H1 (cell line): ENCODE measurements at regions not wholly inside any gene's neighbourhood (a gene's known extent, or its start where the extent isn't known, plus 50 kb on each side); places are given as distances from the start of the nearest gene placed in this dataset.
"Not testable (repeated sequence)": the region's sequence is repeated elsewhere in the genome, so short reads cannot be mapped to it uniquely, and the experiment has no call there.

Source experiments
- CTCF ChIA-PET: fragments of 300-600 bp; sonication (Branson Sonifier 250); formaldehyde crosslinking; loops from one replicate; lab custom pipeline; 2021; ENCODE audit not compliant: partially characterized antibody; lab: Charles Lee
- POLR2A ChIA-PET: fragments of 300-600 bp; sonication (Branson Sonifier 250); formaldehyde crosslinking; loops from one replicate; lab custom pipeline; 2021; ENCODE audit warnings: inconsistent platforms; ENCODE audit not compliant: partially characterized antibody; lab: Charles Lee
- DNase-seq, 2 experiments: peaks; one replicate each; pipeline versions ENCODE4 v3.0.0 to v3.0.0-alpha.2; 2010 to 2022; ENCODE audit warnings: low spot score in 2 of 2, low read depth in 1 of 2, mixed read lengths in 1 of 2
- FAIRE-seq: peaks from 2 replicates; lab custom pipeline; 2011; peaks lifted over from hg19 to GRCh38; lab: Jason Lieb, UNC
- H2AFZ ChIP-seq: 2 replicates; pipeline ENCODE4 v1.8.1; 2012; ENCODE audit warnings: low read length, inconsistent platforms
- H2AK5ac ChIP-seq: 2 replicates; pipeline ENCODE4 v1.6.1; 2013; ENCODE audit warnings: low read depth, low read length
- H2BK120ac ChIP-seq: replicated peaks from 2 replicates; pipeline ENCODE3; 2013; ENCODE audit warnings: low read depth, low read length, inconsistent platforms
- H2BK12ac ChIP-seq: 2 replicates; pipeline ENCODE4 v1.6.1; 2013; ENCODE audit warnings: low read depth, low read length
- H2BK15ac ChIP-seq: 2 replicates; pipeline ENCODE4 v1.6.1; 2013; ENCODE audit warnings: low read length
- H2BK20ac ChIP-seq: 2 replicates; pipeline ENCODE4 v1.6.1; 2013; ENCODE audit warnings: low read length
- H2BK5ac ChIP-seq: 2 replicates; pipeline ENCODE4 v1.6.1; 2013; ENCODE audit warnings: low read depth, low read length
- H3K14ac ChIP-seq: 2 replicates; pipeline ENCODE4 v1.6.1; 2013; ENCODE audit warnings: inconsistent platforms; ENCODE audit not compliant: insufficient read length
- H3K18ac ChIP-seq: 2 replicates; pipeline ENCODE4 v1.6.1; 2013; ENCODE audit warnings: low read length; ENCODE audit errors: extremely low read depth
- H3K23ac ChIP-seq: 2 replicates; pipeline ENCODE4 v1.6.1; 2013; ENCODE audit warnings: inconsistent platforms; ENCODE audit not compliant: insufficient read length
- H3K23me2 ChIP-seq: 2 replicates; pipeline ENCODE4 v1.6.1; 2013; ENCODE audit warnings: low read depth, low read length
- H3K27ac ChIP-seq: 2 replicates; pipeline ENCODE4 v1.6.1; 2011; ENCODE audit warnings: low read depth, low read length, inconsistent platforms
- H3K27me3 ChIP-seq, 4 experiments: replicated peaks in 1 of 4; 1 replicate in 1 of 4; 2 replicates in 3 of 4; pipeline versions ENCODE4 v1.6.1 to v1.8.1; 2011 to 2013; ENCODE audit warnings: low read length in 3 of 4, mild to moderate bottlenecking in 3 of 4, inconsistent platforms in 2 of 4, mixed read lengths in 2 of 4, moderate library complexity in 1 of 4; ENCODE audit not compliant: control insufficient read depth in 3 of 4, insufficient read depth in 3 of 4; ENCODE audit errors: extremely low read depth in 1 of 4
- H3K36me3 ChIP-seq, 4 experiments: 2 replicates each; pipeline versions ENCODE4 v1.6.1 to v1.8.1; 2011 to 2013; ENCODE audit warnings: mild to moderate bottlenecking in 4 of 4, low read length in 3 of 4, moderate library complexity in 2 of 4, control low read depth in 1 of 4, inconsistent platforms in 1 of 4; ENCODE audit not compliant: insufficient read depth in 4 of 4, control insufficient read depth in 2 of 4
- H3K4ac ChIP-seq: replicated peaks from 2 replicates; pipeline ENCODE3; 2013; ENCODE audit warnings: low read length, low read depth, mixed read lengths, inconsistent platforms; ENCODE audit not compliant: insufficient read length
- H3K4me1 ChIP-seq, 4 experiments: replicated peaks in 1 of 4; 1 replicate in 1 of 4; 2 replicates in 3 of 4; pipeline versions ENCODE4 v1.6.1 to v1.8.1; 2011 to 2013; ENCODE audit warnings: low read length in 3 of 4, inconsistent platforms in 2 of 4, mixed read lengths in 1 of 4; ENCODE audit not compliant: insufficient read depth in 4 of 4, control insufficient read depth in 3 of 4
- H3K4me2 ChIP-seq, 2 experiments: 2 replicates each; pipeline versions ENCODE4 v1.6.1 to v1.8.1; 2011 to 2013; ENCODE audit warnings: low read depth in 2 of 2, low read length in 2 of 2, control low read depth in 1 of 2, inconsistent platforms in 1 of 2, mild to moderate bottlenecking in 1 of 2; ENCODE audit not compliant: insufficient read depth in 1 of 2
- H3K4me3 ChIP-seq, 4 experiments: fragments of 200-600, 300-600 bp in 1 of 4; sonication (generic), shearing (Covaris generic), sonication (Bioruptor Twin) in 1 of 4; 2 replicates each; pipeline versions ENCODE4 v1.5.1 to v1.8.1; 2011 to 2016; ENCODE audit warnings: low read length in 4 of 4, low read depth in 3 of 4, control low read depth in 2 of 4, inconsistent platforms in 2 of 4, mild to moderate bottlenecking in 2 of 4, mixed read lengths in 1 of 4, moderate library complexity in 1 of 4; ENCODE audit not compliant: insufficient read depth in 2 of 4; ENCODE audit errors: extremely low read depth in 1 of 4
- H3K56ac ChIP-seq: replicated peaks from 2 replicates; pipeline ENCODE3; 2013; ENCODE audit warnings: low read depth, mild to moderate bottlenecking, mixed read lengths, low read length, inconsistent platforms; ENCODE audit not compliant: insufficient read length
- H3K79me1 ChIP-seq: 2 replicates; pipeline ENCODE4 v1.6.1; 2013; ENCODE audit warnings: low read depth, low read length, control low read depth
- H3K79me2 ChIP-seq, 2 experiments: 2 replicates each; pipeline versions ENCODE4 v1.6.1 to v1.8.1; 2012 to 2013; ENCODE audit warnings: low read length in 2 of 2, mild to moderate bottlenecking in 2 of 2, inconsistent platforms in 1 of 2; ENCODE audit not compliant: insufficient read depth in 2 of 2, control insufficient read depth in 1 of 2
- H3K9ac ChIP-seq, 4 experiments: replicated peaks in 1 of 4; 1 replicate in 1 of 4; 2 replicates in 3 of 4; pipeline versions ENCODE4 v1.6.1 to v1.8.1; 2011 to 2013; ENCODE audit warnings: low read depth in 3 of 4, low read length in 3 of 4, control low read depth in 2 of 4, mild to moderate bottlenecking in 2 of 4, moderate library complexity in 2 of 4, inconsistent platforms in 1 of 4; ENCODE audit errors: extremely low read depth in 1 of 4
- H3K9me3 ChIP-seq, 2 experiments: 2 replicates each; pipeline versions ENCODE4 v1.6.1 to v1.8.1; 2012 to 2013; ENCODE audit warnings: mild to moderate bottlenecking in 2 of 2, moderate library complexity in 2 of 2, control low read depth in 1 of 2, inconsistent platforms in 1 of 2, low read depth in 1 of 2, low read length in 1 of 2, mixed read lengths in 1 of 2; ENCODE audit not compliant: insufficient read depth in 2 of 2
- H4K20me1 ChIP-seq, 2 experiments: replicated peaks in 1 of 2; 2 replicates each; pipeline versions ENCODE3 to v1.8.1; 2011 to 2013; ENCODE audit warnings: inconsistent platforms in 2 of 2, low read length in 2 of 2, mild to moderate bottlenecking in 1 of 2; ENCODE audit not compliant: insufficient read depth in 2 of 2, control insufficient read depth in 1 of 2
- H4K5ac ChIP-seq: 2 replicates; pipeline ENCODE4 v1.6.1; 2013; ENCODE audit warnings: low read length, low read depth, mixed read lengths, inconsistent platforms; ENCODE audit not compliant: insufficient read length
- H4K8ac ChIP-seq: 2 replicates; pipeline ENCODE4 v1.8.0; 2013; ENCODE audit warnings: mild to moderate bottlenecking, moderate library complexity, low read length, inconsistent platforms; ENCODE audit not compliant: insufficient read depth; ENCODE audit errors: extremely low read depth
- H4K91ac ChIP-seq: replicated peaks from 2 replicates; pipeline ENCODE3; 2013; ENCODE audit warnings: low read length, mixed read lengths, inconsistent platforms; ENCODE audit not compliant: insufficient read length
- WGBS, 2 experiments: shearing (Covaris generic) in 1 of 2; methylation state at CpG; one replicate each; pipeline versions ENCODE4 v1.1.6 to v1.1.7; 2013 to 2015; ENCODE audit warnings: low lambda C conversion rate in 2 of 2, mixed read lengths in 2 of 2, inconsistent platforms in 1 of 2, low coverage in 1 of 2, missing lambda C conversion rate in 1 of 2; ENCODE audit not compliant: insufficient replicate concordance in 2 of 2, insufficient coverage in 1 of 2, insufficient read length in 1 of 2; ENCODE audit errors: extremely low coverage in 1 of 2, missing lambda C conversion rate in 1 of 2; 5-methylcytosine and 5-hydroxymethylcytosine counted together

DNA sequence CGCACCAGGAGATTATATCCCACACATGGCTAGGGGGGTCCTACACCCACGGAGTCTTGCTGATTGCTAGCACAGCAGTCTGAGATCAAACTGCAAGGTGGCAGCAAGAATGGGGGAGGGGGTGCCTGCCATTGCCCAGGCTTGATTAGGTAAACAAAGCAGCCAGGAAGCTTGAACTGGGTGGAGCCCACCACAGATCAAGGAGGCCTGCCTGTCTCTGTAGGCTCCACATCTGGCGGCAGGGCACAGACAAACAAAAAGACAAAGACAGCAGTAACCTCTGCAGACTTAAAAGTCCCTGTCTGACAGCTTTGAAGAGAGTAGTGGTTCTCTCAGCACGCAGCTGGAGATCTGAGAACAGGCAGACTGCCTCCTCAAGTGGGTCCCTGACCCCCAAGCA is 55.1 kb upstream of the MAGEH1 start:
- H3K27me3 ChIP-seq, H3K4ac ChIP-seq, H3K79me1 ChIP-seq, H3K56ac ChIP-seq, H2AK5ac ChIP-seq, H3K36me3 ChIP-seq, H2BK20ac ChIP-seq, H3K18ac ChIP-seq, H3K79me2 ChIP-seq, H4K91ac ChIP-seq, H3K23ac ChIP-seq, H4K20me1 ChIP-seq, POLR2A ChIA-PET, H3K9ac ChIP-seq, H2BK5ac ChIP-seq, H3K4me2 ChIP-seq, H2BK15ac ChIP-seq, H2BK12ac ChIP-seq, H4K8ac ChIP-seq, H2AFZ ChIP-seq, H3K4me3 ChIP-seq, DNase-seq, H2BK120ac ChIP-seq, H4K5ac ChIP-seq, H3K27ac ChIP-seq, H3K14ac ChIP-seq, H3K23me2 ChIP-seq, H3K4me1 ChIP-seq, FAIRE-seq, CTCF ChIA-PET: not testable (repeated sequence)
- H3K9me3 ChIP-seq: peaks cover 7 to 20% of the 10 kb centered on the region in 2 experiments; a peak in 2 of 4 replicates
- WGBS, 2 experiments: 70% methylated on average over 2 of the region's 4 CpGs; no CpG with 5 or more reads in 1 of the 2 experiments
